ENCODE measurements at regions not wholly inside any gene's neighbourhood (a gene's known extent, or its start where the extent isn't known, plus 50 kb on each side); places are given as distances from the start of the nearest gene placed in this dataset.

DNA sequence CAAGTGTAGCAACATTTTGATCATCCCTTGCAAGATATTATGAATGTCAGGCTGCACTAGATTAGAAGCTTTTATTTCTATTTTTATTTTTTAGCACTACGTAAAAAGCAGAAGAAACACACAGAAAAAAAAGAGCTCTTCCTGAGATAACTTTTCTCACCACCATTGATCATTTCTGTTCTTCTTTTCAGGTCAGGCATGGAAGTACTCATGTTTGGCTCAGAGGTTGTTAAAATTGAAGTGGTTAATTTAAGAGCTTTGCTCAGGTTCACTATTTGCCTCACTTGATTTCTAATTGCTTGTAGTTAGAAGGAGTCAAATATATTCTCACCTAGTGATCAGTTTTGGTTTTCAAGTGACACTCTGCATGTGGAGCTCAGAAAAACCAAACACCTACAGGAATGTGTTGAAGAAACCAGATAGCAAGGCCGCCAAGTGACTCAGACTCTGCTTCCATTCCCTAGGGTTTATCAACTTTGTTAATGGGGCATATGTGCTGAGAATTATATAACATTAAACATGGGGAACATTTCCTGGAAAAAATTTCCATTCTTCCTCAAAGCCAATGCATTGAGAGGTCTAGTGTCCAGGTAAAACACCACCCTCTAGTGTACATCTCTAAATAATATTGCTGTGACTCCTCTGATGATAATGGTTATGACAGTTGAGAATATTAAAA lies 679.8 kb downstream of the CETN3 start:
- H3K4me3 ChIP-seq (ENCODE audit: low read length in 3 of 3): no peak overlapping the region
- FAIRE-seq (no peak), DNase-seq (peak in 1 of 5 donors; percentile 4)
- no peak for TF ChIP-seq CTCF (IDR thresholded peaks at IDR 0.05; ENCODE audit: borderline replicate concordance, extremely low read depth, insufficient read depth)
- intact Hi-C loops (cut with DNase I): no loop called here
- no peak overlapping the region for H3K9ac ChIP-seq (ENCODE audit: low read length in 3 of 3)
- H3K27me3 ChIP-seq (ENCODE audit: control insufficient read depth, insufficient read depth, low read length): no peaks in the 10 kb centered on the region
- H3K27ac ChIP-seq (ENCODE audit: low read depth in 2 of 2, low read length in 2 of 2): no peak overlapping the region
- no peaks in the 10 kb centered on the region for H3K36me3 ChIP-seq (ENCODE audit: control insufficient read depth in 2 of 3, insufficient read depth in 3 of 3, low read length in 3 of 3)
- no peaks in the 10 kb centered on the region for H3K9me3 ChIP-seq (ENCODE audit: control insufficient read depth in 2 of 3, insufficient read depth in 1 of 3, low read length in 3 of 3)
- no peaks in the 10 kb centered on the region for H3K4me1 ChIP-seq (ENCODE audit: control insufficient read depth in 2 of 3, insufficient read depth in 2 of 3, low read depth in 1 of 3, low read length in 3 of 3)

- H3K27ac ChIP-seq (ENCODE audit: low read depth in 2 of 2, low read length in 2 of 2): no peak overlapping the region
- no peak overlapping the region for H3K4me3 ChIP-seq (ENCODE audit: low read length in 3 of 3)
- intact Hi-C loops (cut with DNase I): no loop called here
- H3K9ac ChIP-seq (ENCODE audit: low read length in 3 of 3): no peak overlapping the region
- DNase-seq: peak in 1 of 5 donors; percentile 27
- H3K9me3 ChIP-seq (ENCODE audit: control insufficient read depth in 2 of 3, insufficient read depth in 1 of 3, low read length in 3 of 3): no peaks in the 10 kb centered on the region
- H3K4me1 ChIP-seq (ENCODE audit: control insufficient read depth in 2 of 3, insufficient read depth in 2 of 3, low read depth in 1 of 3, low read length in 3 of 3): no peaks in the 10 kb centered on the region
- no peak for FAIRE-seq
- H3K36me3 ChIP-seq (ENCODE audit: control insufficient read depth in 2 of 3, insufficient read depth in 3 of 3, low read length in 3 of 3): no peaks in the 10 kb centered on the region
- no peaks in the 10 kb centered on the region for H3K27me3 ChIP-seq (ENCODE audit: control insufficient read depth, insufficient read depth, low read length)
- no peak for TF ChIP-seq CTCF (IDR thresholded peaks at IDR 0.05; ENCODE audit: borderline replicate concordance, extremely low read depth, insufficient read depth)
These were observed 680.8 kb downstream of the CETN3 start for GRCh38 chr5:89728750-89729149.

DNA sequence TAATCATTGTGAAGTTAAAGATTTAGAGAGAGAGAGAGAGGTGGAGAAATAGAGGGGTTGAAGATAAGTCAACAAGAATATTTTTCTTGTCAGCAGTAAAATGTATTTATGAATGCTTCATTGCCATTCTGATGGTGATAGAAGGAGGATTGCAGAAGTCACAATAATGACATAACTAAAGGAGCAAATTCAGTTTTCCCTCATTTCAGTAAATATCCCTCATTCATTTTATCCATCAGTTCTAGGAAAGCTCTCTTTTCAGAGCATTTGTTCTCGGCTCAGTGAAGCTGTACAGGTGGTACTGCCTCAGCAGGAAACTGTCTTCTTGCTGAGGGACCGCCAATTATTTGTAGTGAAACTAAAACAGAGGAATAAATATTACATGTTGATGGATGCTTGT lies 681.4 kb downstream of the CETN3 start:
- no peak overlapping the region for H3K4me3 ChIP-seq (ENCODE audit: low read length in 3 of 3)
- no peak for TF ChIP-seq CTCF (IDR thresholded peaks at IDR 0.05; ENCODE audit: borderline replicate concordance, extremely low read depth, insufficient read depth)
- H3K9me3 ChIP-seq (ENCODE audit: control insufficient read depth in 2 of 3, insufficient read depth in 1 of 3, low read length in 3 of 3): no peaks in the 10 kb centered on the region
- no peaks in the 10 kb centered on the region for H3K4me1 ChIP-seq (ENCODE audit: control insufficient read depth in 2 of 3, insufficient read depth in 2 of 3, low read depth in 1 of 3, low read length in 3 of 3)
- no peak for FAIRE-seq
- no peaks in the 10 kb centered on the region for H3K36me3 ChIP-seq (ENCODE audit: control insufficient read depth in 2 of 3, insufficient read depth in 3 of 3, low read length in 3 of 3)
- no peaks in the 10 kb centered on the region for H3K27me3 ChIP-seq (ENCODE audit: control insufficient read depth, insufficient read depth, low read length)
- DNase-seq: no peak
- H3K9ac ChIP-seq (ENCODE audit: low read length in 3 of 3): no peak overlapping the region
- no peak overlapping the region for H3K27ac ChIP-seq (ENCODE audit: low read depth in 2 of 2, low read length in 2 of 2)
- intact Hi-C loops (cut with DNase I): no loop called here
